ENCODE measurements at regions not wholly inside any gene's neighbourhood (a gene's known extent, or its start where the extent isn't known, plus 50 kb on each side); places are given as distances from the start of the nearest gene placed in this dataset.

- H3K79me2 ChIP-seq (ENCODE audit: control insufficient read depth, insufficient read depth, low read length, poor library complexity): no peaks in the 10 kb centered on the region
- H4K12ac ChIP-seq (ENCODE audit: low read depth, low read length): no peak overlapping the region
- H2BK120ac ChIP-seq (ENCODE audit: insufficient read depth, low read length, poor library complexity): no peak overlapping the region
- DNase-seq: no peak
- H3K9ac ChIP-seq (ENCODE audit: low read length): no peak overlapping the region
- H3K27me3 ChIP-seq (ENCODE audit: insufficient read depth, low read length): no peaks in the 10 kb centered on the region
- H2BK5ac ChIP-seq (ENCODE audit: low read depth, low read length, poor library complexity): no peak overlapping the region
- no peaks in the 10 kb centered on the region for H3K4me1 ChIP-seq (ENCODE audit: control insufficient read depth in 1 of 2, insufficient read depth in 2 of 2, low read length in 2 of 2)
- no peak overlapping the region for H2BK12ac ChIP-seq (ENCODE audit: low read length)
- no peaks in the 10 kb centered on the region for H3K9me3 ChIP-seq (ENCODE audit: insufficient read depth, low read depth, low read length)
- H3K14ac ChIP-seq (ENCODE audit: low read length): no peak overlapping the region
- H3K27ac ChIP-seq (ENCODE audit: low read depth, low read length): no peak overlapping the region
- no peak overlapping the region for H3K4me3 ChIP-seq (ENCODE audit: low read depth, low read length)
- no peak overlapping the region for H3K23ac ChIP-seq (ENCODE audit: low read length)
- H2AFZ ChIP-seq (ENCODE audit: insufficient read depth, low read length, poor library complexity): no peak overlapping the region
- H3K4me2 ChIP-seq (ENCODE audit: low read length): no peak overlapping the region
- H3K79me1 ChIP-seq (ENCODE audit: low read length): no peaks in the 10 kb centered on the region
- H2AK5ac ChIP-seq (ENCODE audit: low read length): no peak overlapping the region
- no peak overlapping the region for H3K18ac ChIP-seq (ENCODE audit: low read length)
- H4K91ac ChIP-seq (ENCODE audit: low read depth, low read length): no peak overlapping the region
- H3K36me3 ChIP-seq (ENCODE audit: control insufficient read depth in 1 of 2, insufficient read depth in 2 of 2, low read length in 2 of 2): no peaks in the 10 kb centered on the region
- WGBS (ENCODE audit: extremely low coverage, insufficient coverage, insufficient read length): no CpG with 5 or more reads among the region's 9 CpGs
- H3K4ac ChIP-seq (ENCODE audit: low read depth, low read length): no peak overlapping the region
- H4K8ac ChIP-seq (ENCODE audit: low read depth, low read length): no peak overlapping the region
These were observed 360.5 kb downstream of the HLX start for GRCh38 chr1:221239792-221240191.

DNA sequence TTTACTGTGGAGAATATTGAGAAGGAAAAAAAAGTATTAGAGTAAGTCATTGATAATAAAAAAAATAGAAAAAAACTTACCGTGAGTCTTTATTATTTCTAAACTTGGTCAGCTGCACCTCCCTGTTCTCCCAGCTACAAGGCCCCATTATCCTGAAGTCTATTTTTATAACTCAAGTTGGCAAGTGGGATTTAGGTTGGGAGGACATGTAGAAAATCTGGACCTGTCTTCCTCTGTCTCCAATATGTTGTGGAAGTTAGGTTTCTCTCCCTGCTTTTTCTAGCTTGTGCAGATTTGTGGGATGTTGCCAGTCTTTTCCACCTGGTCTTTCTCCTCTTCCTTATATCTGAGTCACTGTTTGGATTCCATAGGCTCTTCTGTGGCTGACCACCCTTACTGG lies 361.4 kb downstream of the HLX start:
- no peak overlapping the region for H2AK5ac ChIP-seq (ENCODE audit: low read length)
- no peaks in the 10 kb centered on the region for H3K36me3 ChIP-seq (ENCODE audit: control insufficient read depth in 1 of 2, insufficient read depth in 2 of 2, low read length in 2 of 2)
- H3K4me2 ChIP-seq (ENCODE audit: low read length): no peak overlapping the region
- no peak overlapping the region for H2BK120ac ChIP-seq (ENCODE audit: insufficient read depth, low read length, poor library complexity)
- H3K4me1 ChIP-seq (ENCODE audit: control insufficient read depth in 1 of 2, insufficient read depth in 2 of 2, low read length in 2 of 2): no peaks in the 10 kb centered on the region
- no peak overlapping the region for H4K8ac ChIP-seq (ENCODE audit: low read depth, low read length)
- no peak for DNase-seq
- no peaks in the 10 kb centered on the region for H3K79me1 ChIP-seq (ENCODE audit: low read length)
- H3K4ac ChIP-seq (ENCODE audit: low read depth, low read length): no peak overlapping the region
- H3K14ac ChIP-seq (ENCODE audit: low read length): no peak overlapping the region
- H3K9me3 ChIP-seq (ENCODE audit: insufficient read depth, low read depth, low read length): no peaks in the 10 kb centered on the region
- no peaks in the 10 kb centered on the region for H3K27me3 ChIP-seq (ENCODE audit: insufficient read depth, low read length)
- no peak overlapping the region for H2AFZ ChIP-seq (ENCODE audit: insufficient read depth, low read length, poor library complexity)
- no peak overlapping the region for H3K27ac ChIP-seq (ENCODE audit: low read depth, low read length)
- WGBS (ENCODE audit: extremely low coverage, insufficient coverage, insufficient read length): no CpG with 5 or more reads among the region's 1 CpG
- no peak overlapping the region for H2BK5ac ChIP-seq (ENCODE audit: low read depth, low read length, poor library complexity)
- no peak overlapping the region for H3K23ac ChIP-seq (ENCODE audit: low read length)
- H3K4me3 ChIP-seq (ENCODE audit: low read depth, low read length): no peak overlapping the region
- no peak overlapping the region for H2BK12ac ChIP-seq (ENCODE audit: low read length)
- no peak overlapping the region for H3K9ac ChIP-seq (ENCODE audit: low read length)
- H3K79me2 ChIP-seq (ENCODE audit: control insufficient read depth, insufficient read depth, low read length, poor library complexity): no peaks in the 10 kb centered on the region
- no peak overlapping the region for H4K12ac ChIP-seq (ENCODE audit: low read depth, low read length)
- no peak overlapping the region for H4K91ac ChIP-seq (ENCODE audit: low read depth, low read length)
- no peak overlapping the region for H3K18ac ChIP-seq (ENCODE audit: low read length)

- Histone ChIP-seq H2BK12ac (ENCODE audit: low read length) (no peak overlapping the region), H3K14ac (ENCODE audit: low read length) (no peak overlapping the region), H3K79me2 (ENCODE audit: control insufficient read depth, insufficient read depth, low read length, poor library complexity) (no peaks in the 10 kb centered on the region), H2BK120ac (ENCODE audit: insufficient read depth, low read length, poor library complexity) (no peak overlapping the region), H3K9ac (ENCODE audit: low read length) (no peak overlapping the region), H2AK5ac (ENCODE audit: low read length) (no peak overlapping the region), H4K91ac (ENCODE audit: low read depth, low read length) (no peak overlapping the region), H3K4me3 (ENCODE audit: low read depth, low read length) (no peak overlapping the region), H3K4me2 (ENCODE audit: low read length) (no peak overlapping the region), H3K36me3 (ENCODE audit: control insufficient read depth in 1 of 2, insufficient read depth in 2 of 2, low read length in 2 of 2) (no peaks in the 10 kb centered on the region), H3K4me1 (ENCODE audit: control insufficient read depth in 1 of 2, insufficient read depth in 2 of 2, low read length in 2 of 2) (no peaks in the 10 kb centered on the region), H4K8ac (ENCODE audit: low read depth, low read length) (no peak overlapping the region), H3K27ac (ENCODE audit: low read depth, low read length) (no peak overlapping the region), H3K27me3 (ENCODE audit: insufficient read depth, low read length) (no peaks in the 10 kb centered on the region), H3K79me1 (ENCODE audit: low read length) (no peaks in the 10 kb centered on the region), H3K9me3 (ENCODE audit: insufficient read depth, low read depth, low read length) (no peaks in the 10 kb centered on the region), H2AFZ (ENCODE audit: insufficient read depth, low read length, poor library complexity) (no peak overlapping the region), H3K4ac (ENCODE audit: low read depth, low read length) (no peak overlapping the region), H3K23ac (ENCODE audit: low read length) (no peak overlapping the region), H3K18ac (ENCODE audit: low read length) (no peak overlapping the region), H2BK5ac (ENCODE audit: low read depth, low read length, poor library complexity) (no peak overlapping the region), H4K12ac (ENCODE audit: low read depth, low read length) (no peak overlapping the region)
- DNase-seq: no peak
- WGBS (ENCODE audit: extremely low coverage, insufficient coverage, insufficient read length): no CpG with 5 or more reads among the region's 1 CpG
These were observed 361.9 kb downstream of the HLX start for GRCh38 chr1:221241157-221241556.

GRCh38 chr1:221241592-221241991 lies 362.3 kb downstream of the HLX start:
- Histone ChIP-seq H2BK120ac (ENCODE audit: insufficient read depth, low read length, poor library complexity) (no peak overlapping the region), H3K4me1 (ENCODE audit: control insufficient read depth in 1 of 2, insufficient read depth in 2 of 2, low read length in 2 of 2) (no peaks in the 10 kb centered on the region), H3K18ac (ENCODE audit: low read length) (no peak overlapping the region), H4K12ac (ENCODE audit: low read depth, low read length) (no peak overlapping the region), H3K4ac (ENCODE audit: low read depth, low read length) (no peak overlapping the region), H3K79me2 (ENCODE audit: control insufficient read depth, insufficient read depth, low read length, poor library complexity) (no peaks in the 10 kb centered on the region), H4K8ac (ENCODE audit: low read depth, low read length) (no peak overlapping the region), H3K14ac (ENCODE audit: low read length) (no peak overlapping the region), H3K27ac (ENCODE audit: low read depth, low read length) (no peak overlapping the region), H3K79me1 (ENCODE audit: low read length) (no peaks in the 10 kb centered on the region), H4K91ac (ENCODE audit: low read depth, low read length) (no peak overlapping the region), H2BK5ac (ENCODE audit: low read depth, low read length, poor library complexity) (no peak overlapping the region), H2AFZ (ENCODE audit: insufficient read depth, low read length, poor library complexity) (no peak overlapping the region), H3K9me3 (ENCODE audit: insufficient read depth, low read depth, low read length) (no peaks in the 10 kb centered on the region), H3K4me2 (ENCODE audit: low read length) (no peak overlapping the region), H2AK5ac (ENCODE audit: low read length) (no peak overlapping the region), H3K27me3 (ENCODE audit: insufficient read depth, low read length) (no peaks in the 10 kb centered on the region), H2BK12ac (ENCODE audit: low read length) (no peak overlapping the region), H3K4me3 (ENCODE audit: low read depth, low read length) (no peak overlapping the region), H3K36me3 (ENCODE audit: control insufficient read depth in 1 of 2, insufficient read depth in 2 of 2, low read length in 2 of 2) (no peaks in the 10 kb centered on the region), H3K9ac (ENCODE audit: low read length) (no peak overlapping the region), H3K23ac (ENCODE audit: low read length) (no peak overlapping the region)
- no CpG with 5 or more reads among the region's 2 CpGs for WGBS (ENCODE audit: extremely low coverage, insufficient coverage, insufficient read length)
- no peak for DNase-seq

All from trophoblast cell (in vitro differentiated cells and primary cell).